ENCODE measurements at regions not wholly inside any gene's neighbourhood (a gene's known extent, or its start where the extent isn't known, plus 50 kb on each side); places are given as distances from the start of the nearest gene placed in this dataset.

DNA sequence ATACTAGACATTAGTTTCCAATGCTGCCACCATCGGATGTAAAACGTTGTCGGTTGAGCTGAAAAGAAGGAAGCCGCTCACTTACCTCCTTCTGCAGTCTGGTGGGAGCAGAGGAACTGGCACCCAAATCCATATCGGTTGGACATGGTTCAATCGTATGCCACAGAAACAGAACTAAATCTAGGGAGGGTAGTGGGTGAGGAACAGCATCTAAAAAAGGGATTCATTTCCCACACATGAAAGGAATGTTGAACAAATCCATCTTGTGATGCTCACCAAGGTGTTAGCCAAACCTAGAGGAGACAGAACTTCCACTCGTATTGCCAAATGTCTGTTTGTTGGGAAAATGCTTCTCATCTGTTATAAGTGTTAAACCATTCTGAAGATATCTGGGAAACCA is 532.7 kb downstream of the NLGN4X start:
- CTCF ChIA-PET = no interaction called here
- dilution Hi-C loops (cut with MboI; ENCODE audit: extremely low pct_ligation_motif_present, low sequenced_read_pairs) = no loop called here
- H3K4me3 ChIP-seq (replicated peaks in 1 of 3; ENCODE audit: insufficient read depth in 1 of 3, low read depth in 1 of 3, low read length in 3 of 3) = no peak overlapping the region
- FAIRE-seq (no peak), DNase-seq (ENCODE audit: low read depth, low spot score) (no peak)
- H3K9me1 ChIP-seq (replicated peaks; ENCODE audit: control insufficient read depth, extremely low read depth, insufficient read depth, low read length) = no peaks in the 10 kb centered on the region
- no peaks in the 10 kb centered on the region for H4K20me1 ChIP-seq (replicated peaks; ENCODE audit: control insufficient read depth, extremely low read depth, insufficient read depth, low read length)
- H3K9me3 ChIP-seq (replicated peaks; ENCODE audit: control insufficient read depth, insufficient read depth, low read length) = no peaks in the 10 kb centered on the region
- intact Hi-C loops (cut with micrococcal nuclease) = no loop called here
- no peak overlapping the region for H3K4me2 ChIP-seq (ENCODE audit: insufficient read depth, low read length)
- no peaks in the 10 kb centered on the region for H3K36me3 ChIP-seq (ENCODE audit: control insufficient read depth in 2 of 2, extremely low read depth in 1 of 2, insufficient read depth in 2 of 2, low read length in 2 of 2)
- no peaks in the 10 kb centered on the region for H3K79me2 ChIP-seq (ENCODE audit: control insufficient read depth, insufficient read depth, low read length)
- no peak overlapping the region for H3K27ac ChIP-seq (ENCODE audit: insufficient read depth, low read depth, low read length)
- POLR2A ChIA-PET = no interaction called here
- TF ChIP-seq, protein P1, sequence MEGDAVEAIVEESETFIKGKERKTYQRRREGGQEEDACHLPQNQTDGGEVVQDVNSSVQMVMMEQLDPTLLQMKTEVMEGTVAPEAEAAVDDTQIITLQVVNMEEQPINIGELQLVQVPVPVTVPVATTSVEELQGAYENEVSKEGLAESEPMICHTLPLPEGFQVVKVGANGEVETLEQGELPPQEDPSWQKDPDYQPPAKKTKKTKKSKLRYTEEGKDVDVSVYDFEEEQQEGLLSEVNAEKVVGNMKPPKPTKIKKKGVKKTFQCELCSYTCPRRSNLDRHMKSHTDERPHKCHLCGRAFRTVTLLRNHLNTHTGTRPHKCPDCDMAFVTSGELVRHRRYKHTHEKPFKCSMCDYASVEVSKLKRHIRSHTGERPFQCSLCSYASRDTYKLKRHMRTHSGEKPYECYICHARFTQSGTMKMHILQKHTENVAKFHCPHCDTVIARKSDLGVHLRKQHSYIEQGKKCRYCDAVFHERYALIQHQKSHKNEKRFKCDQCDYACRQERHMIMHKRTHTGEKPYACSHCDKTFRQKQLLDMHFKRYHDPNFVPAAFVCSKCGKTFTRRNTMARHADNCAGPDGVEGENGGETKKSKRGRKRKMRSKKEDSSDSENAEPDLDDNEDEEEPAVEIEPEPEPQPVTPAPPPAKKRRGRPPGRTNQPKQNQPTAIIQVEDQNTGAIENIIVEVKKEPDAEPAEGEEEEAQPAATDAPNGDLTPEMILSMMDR (IDR thresholded peaks at IDR 0.05; ENCODE audit: extremely low read depth in 1 of 2, insufficient read depth in 1 of 2, low read depth in 1 of 2, low read length in 2 of 2) = no peak
- TF ChIP-seq FOS (IDR thresholded peaks at IDR 0.05; ENCODE audit: borderline replicate concordance, insufficient read depth, low read length) (no peak), JUN (IDR thresholded peaks at IDR 0.05; ENCODE audit: borderline replicate concordance, insufficient read depth, insufficient read length, low read depth) (no peak), GATA2 (IDR thresholded peaks at IDR 0.05; ENCODE audit: insufficient read depth, insufficient read length, low read depth, low read length) (no peak), EZH2 (IDR thresholded peaks at IDR 0.05; ENCODE audit: borderline replicate concordance, low read depth, low read length, severe bottlenecking) (no peak), MYC (IDR thresholded peaks at IDR 0.05; ENCODE audit: low read depth, low read length) (no peak), POLR2AphosphoS5 (IDR thresholded peaks at IDR 0.05; ENCODE audit: insufficient read depth, low read depth, low read length) (no peak), POLR2A (IDR thresholded peaks at IDR 0.05; ENCODE audit: low read depth, low read length) (no peak)
- TF ChIP-seq, protein P2, sequence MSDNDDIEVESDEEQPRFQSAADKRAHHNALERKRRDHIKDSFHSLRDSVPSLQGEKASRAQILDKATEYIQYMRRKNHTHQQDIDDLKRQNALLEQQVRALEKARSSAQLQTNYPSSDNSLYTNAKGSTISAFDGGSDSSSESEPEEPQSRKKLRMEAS (IDR thresholded peaks at IDR 0.05; ENCODE audit: insufficient read depth, insufficient read length) = no peak
- H3K27me3 ChIP-seq (ENCODE audit: control insufficient read depth in 2 of 2, insufficient read depth in 2 of 2, low read length in 2 of 2) = no peaks in the 10 kb centered on the region
- BruUV-seq (replicated peaks) = no TSS peak
- H2AFZ ChIP-seq (ENCODE audit: low read depth, low read length) = no peak overlapping the region
- H3K9ac ChIP-seq (replicated peaks; ENCODE audit: extremely low read depth, insufficient read depth, low read length) = no peak overlapping the region
- H3K4me1 ChIP-seq (ENCODE audit: control insufficient read depth, extremely low read depth, insufficient read depth, low read length) = no peaks in the 10 kb centered on the region
